ENCODE measurements at regions not wholly inside any gene's neighbourhood (a gene's known extent, or its start where the extent isn't known, plus 50 kb on each side); places are given as distances from the start of the nearest gene placed in this dataset.
"Not testable (repeated sequence)": the region's sequence is repeated elsewhere in the genome, so short reads cannot be mapped to it uniquely, and the experiment has no call there.

DNA sequence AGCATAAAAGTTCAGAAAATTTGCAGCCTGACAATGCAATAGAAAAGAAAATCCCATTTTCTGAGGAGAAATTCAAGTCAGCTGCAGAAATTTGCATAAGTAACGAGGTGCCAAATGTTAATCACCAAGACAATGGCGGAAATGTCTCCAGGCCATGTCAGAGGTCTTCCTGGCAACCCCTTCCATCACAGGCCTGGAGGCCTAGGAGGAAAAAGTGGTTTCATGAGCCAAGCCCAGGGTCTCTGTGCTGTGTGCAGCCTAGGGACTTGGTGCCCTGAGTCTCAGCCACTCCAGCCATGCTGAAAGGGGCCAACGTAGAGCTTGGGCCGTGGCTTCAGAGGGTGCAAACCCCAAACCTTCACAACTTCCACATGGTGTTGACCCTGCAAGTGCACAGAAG, 94.8 kb upstream of the UNC5B start:
- DNase-seq; H3K4me1 ChIP-seq; H3K4me3 ChIP-seq; H3K27ac ChIP-seq; H3K27me3 ChIP-seq; H3K36me3 ChIP-seq; H3K9me3 ChIP-seq (replicated peaks): not testable (repeated sequence)

DNA sequence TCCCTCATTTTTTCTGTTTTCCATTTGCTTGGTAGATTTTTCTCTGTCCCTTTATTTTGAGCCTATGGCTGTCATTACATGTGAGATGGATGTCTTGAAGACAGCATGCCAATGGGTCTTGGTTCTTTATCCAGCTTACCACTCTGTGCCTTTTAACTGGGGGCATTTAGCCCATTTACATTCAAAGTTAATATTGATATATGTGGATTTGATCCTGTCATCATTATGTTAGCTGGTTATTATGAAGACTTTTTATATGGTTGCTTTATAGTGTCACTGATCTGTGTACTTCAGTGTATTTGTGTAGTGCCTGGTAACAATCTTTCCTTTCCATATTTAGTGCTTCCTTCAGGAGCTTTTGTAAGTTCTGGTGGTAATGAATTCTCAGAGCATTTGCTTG, 89.3 kb upstream of the UNC5B start:
- Histone ChIP-seq H3K27me3 (no peaks in the 10 kb centered on the region), H3K36me3 (no peaks in the 10 kb centered on the region), H3K4me1 (peaks cover 7% of the 10 kb centered on the region; the same call in 1 of the 2 replicates), H3K9me3 (replicated peaks) (no peaks in the 10 kb centered on the region), H3K27ac (no peak overlapping the region), H3K4me3 (no peak overlapping the region)
- no peak for DNase-seq

DNA sequence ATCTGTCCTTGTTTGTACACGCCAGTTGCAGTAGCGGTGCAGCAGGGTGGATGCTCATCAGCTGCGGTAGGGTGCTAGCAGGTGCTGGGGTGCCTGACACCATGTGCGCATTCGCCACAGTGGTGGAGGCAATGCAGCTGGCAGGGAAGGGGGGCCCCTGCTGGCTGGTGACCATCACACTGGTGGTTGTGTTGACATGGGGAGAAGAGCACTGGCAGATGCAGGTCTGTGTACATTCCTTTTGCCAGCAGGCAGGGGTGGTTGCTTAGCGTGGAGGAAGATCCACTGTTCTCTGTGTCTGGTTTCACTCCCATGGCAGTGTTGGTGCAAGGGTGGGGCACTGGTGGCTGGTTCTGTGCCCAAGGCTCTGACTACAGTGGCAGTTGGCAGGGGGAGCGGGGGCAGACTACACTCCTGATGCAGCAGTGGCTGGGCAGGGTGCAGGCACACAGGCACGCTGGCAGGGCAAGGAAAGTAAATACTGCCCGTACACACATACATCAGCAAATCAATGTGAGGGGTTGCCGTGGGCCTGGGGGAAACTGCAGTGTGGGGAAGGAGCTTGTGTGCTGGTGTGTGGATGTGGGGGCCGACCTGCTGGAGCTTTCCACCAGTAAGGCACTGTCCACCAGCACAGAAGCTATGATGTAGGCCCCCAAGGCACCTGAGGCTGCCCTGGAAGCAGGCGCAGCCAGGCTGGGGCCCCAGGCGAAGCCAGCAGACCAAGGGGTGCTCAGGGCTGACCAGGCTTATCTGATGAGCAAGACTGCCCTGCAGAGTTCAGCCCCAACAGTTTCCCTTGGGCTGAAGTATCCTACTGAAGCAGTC, 87.2 kb upstream of the UNC5B start:
- DNase-seq, result peak; percentile 77 to 82

DNA sequence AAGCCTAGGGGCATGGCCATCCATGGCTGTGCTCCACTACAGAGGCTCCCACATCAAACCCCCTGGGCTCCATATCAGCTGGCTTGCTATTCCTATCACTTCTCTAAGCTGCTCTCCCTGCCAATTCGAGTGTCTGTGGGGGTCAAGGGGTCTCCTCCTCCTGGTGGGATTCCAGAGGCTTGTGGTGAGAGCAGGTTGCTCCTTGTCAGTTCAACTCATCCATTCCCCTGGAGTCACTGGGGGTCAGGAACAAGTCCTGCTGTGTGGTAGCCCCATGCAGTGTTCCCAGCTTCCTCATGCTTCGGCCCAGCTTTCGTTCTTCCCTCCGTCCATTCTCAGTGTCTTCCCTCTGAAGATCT, 86.6 kb upstream of the UNC5B start:
- Histone ChIP-seq H3K4me1 (peaks cover 7% of the 10 kb centered on the region; the same call in 1 of the 2 replicates), H3K27ac (peak overlapping the region; percentile 61; the same call in 1 of the 2 replicates), H3K9me3 (replicated peaks) (no peaks in the 10 kb centered on the region), H3K36me3 (no peaks in the 10 kb centered on the region), H3K27me3 (no peaks in the 10 kb centered on the region), H3K4me3 (no peak overlapping the region)
- no peak for DNase-seq

More for the DNA sequence above, 87.2 kb upstream of the UNC5B start:
- Histone ChIP-seq H3K27ac (peak overlapping the region; percentile 61), H3K9me3 (replicated peaks) (no peaks in the 10 kb centered on the region), H3K27me3 (no peaks in the 10 kb centered on the region), H3K4me1 (peaks cover 7% of the 10 kb centered on the region; the same call in 1 of the 2 replicates), H3K4me3 (no peak overlapping the region), H3K36me3 (no peaks in the 10 kb centered on the region)

DNA sequence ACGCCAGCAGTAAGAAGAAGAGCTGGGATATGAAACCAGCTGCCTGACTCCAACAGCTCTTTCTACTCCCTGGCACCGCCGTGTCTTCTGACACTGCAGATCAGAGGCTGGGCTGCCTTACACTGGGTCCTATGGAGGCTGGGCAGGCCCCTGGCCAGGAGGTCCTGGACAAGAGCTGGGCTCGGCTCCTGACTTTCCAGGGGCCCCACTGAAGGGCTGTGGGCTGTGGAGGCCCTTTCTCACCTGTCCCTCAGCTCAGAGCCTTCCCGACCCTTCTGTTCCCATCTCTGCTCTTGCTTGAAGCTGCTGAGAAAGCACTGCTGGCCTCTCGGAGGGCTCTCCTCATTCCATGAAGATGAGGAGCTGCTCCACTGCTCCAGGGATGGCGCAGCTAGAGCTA, 85.9 kb upstream of the UNC5B start:
- H3K36me3 ChIP-seq, result no peaks in the 10 kb centered on the region
- H3K4me3 ChIP-seq, result no peak overlapping the region
- no peak for DNase-seq
- H3K27me3 ChIP-seq, result no peaks in the 10 kb centered on the region
- no peak overlapping the region for H3K27ac ChIP-seq
- H3K9me3 ChIP-seq (replicated peaks), result no peaks in the 10 kb centered on the region
- peaks cover 7% of the 10 kb centered on the region; the same call in 1 of the 2 replicates for H3K4me1 ChIP-seq

DNA sequence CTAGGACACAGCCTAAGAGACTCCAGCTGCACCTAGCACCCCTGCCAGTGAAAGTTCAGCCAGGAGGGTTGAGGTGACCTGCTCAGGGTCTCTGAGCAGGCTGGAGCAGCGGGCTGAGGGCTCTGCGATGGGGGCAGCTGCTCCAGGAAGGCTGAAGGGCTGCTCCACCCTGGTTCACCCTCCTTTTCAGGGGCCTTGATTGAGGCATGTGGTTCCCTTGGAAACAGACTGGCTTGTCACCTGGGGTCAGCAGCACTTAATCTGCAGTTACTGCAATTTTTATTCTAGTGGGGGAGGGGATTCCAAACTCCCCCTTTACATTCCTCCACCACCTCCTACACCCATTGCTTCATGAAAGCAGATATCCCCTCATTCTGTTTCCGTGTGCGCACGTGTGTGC, 85.3 kb upstream of the UNC5B start:
- no peaks in the 10 kb centered on the region for H3K27me3 ChIP-seq
- peaks cover 7% of the 10 kb centered on the region; the same call in 1 of the 2 replicates for H3K4me1 ChIP-seq
- no peak for DNase-seq
- H3K4me3 ChIP-seq, result no peak overlapping the region
- H3K36me3 ChIP-seq, result no peaks in the 10 kb centered on the region
- H3K9me3 ChIP-seq (replicated peaks), result no peaks in the 10 kb centered on the region
- no peak overlapping the region for H3K27ac ChIP-seq

DNA sequence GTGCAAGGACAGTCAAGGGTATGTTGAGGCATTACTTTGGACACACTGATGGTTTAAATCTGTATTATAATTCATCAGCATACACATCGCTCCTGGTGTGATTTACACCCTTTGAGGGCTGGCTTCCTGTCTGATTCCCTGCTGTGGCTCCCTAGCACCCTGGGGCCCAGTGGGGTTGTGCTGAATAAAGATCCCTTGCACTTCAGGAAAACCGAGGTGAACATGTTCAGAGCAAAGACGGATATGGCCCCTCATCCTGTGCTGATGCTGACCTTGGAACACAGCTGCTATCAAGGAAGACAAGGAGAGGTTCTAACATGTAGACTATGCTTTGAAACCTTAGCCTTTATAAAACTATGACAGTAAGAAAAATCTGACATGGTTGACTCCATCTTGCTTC, 84.6 kb upstream of the UNC5B start:
- no peaks in the 10 kb centered on the region for H3K9me3 ChIP-seq (replicated peaks)

DNA sequence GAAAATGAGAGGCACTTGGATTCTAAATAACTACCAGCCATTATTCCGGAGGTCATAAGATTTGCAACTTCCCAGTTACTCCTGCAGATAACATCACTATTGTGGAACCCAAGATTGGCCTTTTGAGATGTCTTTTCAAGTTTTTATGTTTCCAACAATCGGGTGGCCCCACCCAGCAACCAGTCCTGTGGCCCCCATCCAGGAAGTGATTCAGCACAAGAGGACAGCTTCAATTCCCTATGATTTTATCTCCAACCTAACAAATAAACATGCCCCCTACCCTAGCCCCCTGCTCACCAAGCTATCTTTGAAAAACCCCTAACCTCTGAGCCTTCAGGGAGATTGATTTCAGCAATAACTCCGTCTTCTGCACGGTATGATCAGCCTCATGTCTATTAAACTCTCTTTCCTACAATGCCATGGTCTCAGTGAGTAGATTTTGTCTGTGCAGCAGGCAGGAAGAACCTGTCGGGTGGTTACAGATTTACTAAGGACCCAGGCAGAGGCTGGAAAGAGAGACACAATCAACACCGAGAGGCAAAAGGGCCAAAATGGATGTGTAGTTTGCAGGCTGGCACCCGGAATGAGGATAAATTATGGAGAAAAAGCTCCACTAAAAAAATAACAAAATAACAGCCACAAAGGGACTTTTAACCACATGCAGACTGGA, 83.9 kb upstream of the UNC5B start:
- Histone ChIP-seq H3K27ac (no peak overlapping the region), H3K36me3 (no peaks in the 10 kb centered on the region), H3K27me3 (no peaks in the 10 kb centered on the region), H3K4me3 (no peak overlapping the region), H3K9me3 (replicated peaks) (no peaks in the 10 kb centered on the region), H3K4me1 (peaks cover 7% of the 10 kb centered on the region; the same call in 1 of the 2 replicates)
- DNase-seq, result no peak

More for the DNA sequence above, 84.6 kb upstream of the UNC5B start:
- Histone ChIP-seq H3K27ac (no peak overlapping the region), H3K4me1 (peaks cover 7% of the 10 kb centered on the region; the same call in 1 of the 2 replicates), H3K4me3 (no peak overlapping the region), H3K27me3 (no peaks in the 10 kb centered on the region), H3K36me3 (no peaks in the 10 kb centered on the region)
- DNase-seq, result no peak

DNA sequence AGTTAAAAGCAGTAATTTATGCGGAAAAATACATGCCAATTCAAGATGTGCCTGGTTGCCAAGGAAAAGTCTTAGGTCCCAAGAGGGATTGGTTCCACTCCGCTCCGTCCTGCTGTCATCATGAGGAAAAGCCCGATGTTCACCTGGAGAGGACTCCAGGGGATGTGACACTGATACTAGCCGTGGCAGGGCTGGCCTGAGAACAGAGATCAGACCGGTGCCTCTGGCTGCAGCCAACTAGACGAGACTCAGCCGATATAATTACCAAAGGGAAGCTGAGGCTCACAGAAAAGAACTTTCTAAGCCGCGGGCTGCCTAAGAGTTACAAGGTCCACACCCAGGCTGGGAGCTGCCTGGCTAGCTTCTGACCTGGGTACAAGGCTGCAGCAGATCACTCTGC, 81.3 kb upstream of the UNC5B start:
- no peaks in the 10 kb centered on the region for H3K9me3 ChIP-seq (replicated peaks)
- H3K27me3 ChIP-seq, result no peaks in the 10 kb centered on the region
- H3K4me1 ChIP-seq, result no peaks in the 10 kb centered on the region; the same call in 1 of the 2 replicates
- no peak for DNase-seq
- H3K27ac ChIP-seq, result no peak overlapping the region
- H3K36me3 ChIP-seq, result no peaks in the 10 kb centered on the region
- no peak overlapping the region for H3K4me3 ChIP-seq

DNA sequence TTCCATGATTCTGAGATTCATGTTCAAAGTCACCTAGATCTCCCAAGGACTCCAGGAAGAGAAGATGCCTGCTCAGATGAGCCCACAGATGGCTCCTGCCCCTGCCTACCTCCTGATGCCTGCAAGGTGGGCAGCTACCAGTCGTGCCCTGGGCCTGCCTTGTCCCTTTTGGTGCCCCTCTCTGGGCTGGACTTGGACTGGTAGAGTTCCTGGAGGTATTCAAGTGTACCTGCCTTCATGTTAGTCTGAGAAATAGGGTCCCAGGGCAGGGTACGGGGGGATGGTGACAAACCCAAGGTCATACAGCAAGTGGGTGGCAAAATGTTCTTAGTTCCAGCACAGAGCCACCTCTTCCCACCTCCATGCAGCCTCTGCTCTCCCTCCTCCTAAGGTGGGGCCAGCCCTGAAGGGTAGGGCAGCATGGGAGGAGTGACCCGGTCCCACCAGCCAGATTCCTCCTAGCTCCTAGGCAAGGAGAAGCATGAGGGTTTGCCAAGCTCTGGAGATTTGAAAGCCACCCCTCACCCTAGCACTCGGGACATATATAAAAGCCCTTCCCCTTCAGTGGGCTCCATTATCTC, 80.8 kb upstream of the UNC5B start:
- H3K36me3 ChIP-seq, result no peaks in the 10 kb centered on the region
- no peak overlapping the region for H3K4me3 ChIP-seq
- no peaks in the 10 kb centered on the region for H3K9me3 ChIP-seq (replicated peaks)
- no peaks in the 10 kb centered on the region; the same call in 1 of the 2 replicates for H3K4me1 ChIP-seq
- DNase-seq, result no peak
- H3K27ac ChIP-seq, result no peak overlapping the region
- no peaks in the 10 kb centered on the region for H3K27me3 ChIP-seq

DNA sequence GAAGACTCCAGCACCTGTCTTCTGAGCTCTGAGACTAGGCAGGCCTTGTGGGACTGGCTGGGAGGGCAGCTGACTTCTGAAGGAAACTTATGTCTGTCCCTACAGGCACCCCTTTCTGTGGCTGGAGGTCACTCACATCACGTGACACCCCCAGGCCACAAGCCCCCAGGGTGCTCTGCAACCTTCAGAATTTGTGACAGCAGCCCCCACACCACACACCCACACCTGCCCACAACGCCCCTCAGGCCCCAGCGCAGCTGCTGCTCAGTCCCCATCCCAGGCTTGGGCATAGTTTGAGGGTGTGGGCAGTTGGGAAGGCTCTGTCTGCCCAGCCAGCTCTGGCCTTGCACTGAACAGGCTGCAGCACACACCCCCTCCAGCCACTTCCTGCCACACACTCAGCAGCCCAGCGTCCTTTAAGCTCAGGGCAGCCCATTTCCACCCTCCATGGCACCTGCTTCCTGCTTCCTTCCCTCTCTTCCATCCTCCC, 80.0 kb upstream of the UNC5B start:
- no peaks in the 10 kb centered on the region for H3K9me3 ChIP-seq (replicated peaks)
- H3K4me3 ChIP-seq, result no peak overlapping the region
- H3K4me1 ChIP-seq, result no peaks in the 10 kb centered on the region; the same call in 1 of the 2 replicates
- H3K36me3 ChIP-seq, result no peaks in the 10 kb centered on the region
- H3K27ac ChIP-seq, result no peak overlapping the region
- no peaks in the 10 kb centered on the region for H3K27me3 ChIP-seq
- DNase-seq, result peak; percentile 45

DNA sequence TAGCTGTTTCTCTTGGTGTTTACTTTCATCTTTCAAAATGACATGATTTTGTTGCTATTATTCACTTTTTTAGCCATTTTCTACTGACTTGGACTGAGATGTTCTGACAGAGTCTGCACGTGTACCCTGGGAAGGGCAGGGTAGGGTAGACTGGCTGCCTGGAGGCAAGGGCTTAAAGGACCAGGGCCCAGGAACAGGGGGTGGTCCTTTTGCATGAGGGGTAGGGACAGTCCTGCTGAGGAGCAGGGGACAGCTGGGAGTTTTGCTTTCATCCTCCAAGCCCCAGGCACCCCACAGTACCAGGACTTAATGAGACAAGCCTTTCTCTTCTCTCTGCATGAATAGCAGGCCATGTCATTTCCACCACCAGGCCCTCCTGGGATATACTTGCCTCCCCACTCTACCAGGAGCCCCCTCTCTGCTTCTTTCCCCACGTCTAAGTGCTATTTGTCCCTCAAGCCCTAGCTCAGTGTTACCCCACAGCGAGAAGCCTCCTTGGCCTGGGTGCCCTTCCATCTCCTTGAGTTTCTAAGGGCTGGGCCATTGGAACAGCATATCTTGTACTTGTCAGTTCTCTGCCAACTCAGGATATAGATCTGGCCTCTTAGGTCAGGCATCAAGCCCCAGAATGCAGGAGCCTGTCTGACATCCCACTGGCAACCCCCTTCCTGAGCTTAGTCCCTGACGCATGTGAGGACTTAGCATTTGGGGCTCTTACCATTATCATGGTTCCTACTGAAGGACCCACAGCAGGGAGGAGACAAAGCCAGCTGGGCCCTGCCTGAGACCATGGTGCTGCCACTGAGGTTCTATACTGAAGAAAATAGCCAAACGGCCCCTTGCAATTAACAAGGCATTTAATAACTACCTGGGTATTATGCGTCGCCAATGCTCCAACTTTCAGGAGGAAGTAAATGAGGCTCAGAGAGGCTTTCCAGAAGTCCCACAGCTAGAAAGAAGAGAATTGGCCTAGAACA, 78.4 kb upstream of the UNC5B start:
- no peaks in the 10 kb centered on the region; the same call in 1 of the 2 replicates for H3K4me1 ChIP-seq
- DNase-seq, result no peak
- H3K27me3 ChIP-seq, result no peaks in the 10 kb centered on the region
- H3K27ac ChIP-seq, result no peak overlapping the region
- H3K36me3 ChIP-seq, result no peaks in the 10 kb centered on the region
- no peaks in the 10 kb centered on the region for H3K9me3 ChIP-seq (replicated peaks)
- H3K4me3 ChIP-seq, result no peak overlapping the region

DNA sequence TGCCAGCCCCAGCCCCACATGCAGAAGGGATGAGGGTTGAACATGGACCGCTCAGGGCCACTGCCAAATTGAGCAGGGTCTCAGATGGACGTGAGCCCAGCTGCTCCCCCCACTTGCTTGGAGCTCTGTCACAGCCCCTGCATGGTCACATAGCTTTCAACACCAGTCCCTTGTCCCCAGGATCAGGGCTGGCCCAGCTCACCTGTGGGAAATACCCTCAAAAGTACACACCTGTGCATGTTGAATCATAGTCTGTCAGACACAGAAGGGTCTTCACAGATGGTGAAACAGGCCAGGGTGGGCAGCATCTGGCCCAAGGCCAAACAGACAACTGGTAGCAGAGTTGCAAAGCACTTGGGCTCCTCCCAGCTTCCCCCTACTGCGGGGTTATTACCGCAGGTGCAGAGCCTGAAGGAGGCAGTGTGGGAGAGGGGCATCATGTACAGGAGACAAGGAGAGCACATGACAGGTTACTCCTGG, 77.6 kb upstream of the UNC5B start:
- Histone ChIP-seq H3K27me3 (no peaks in the 10 kb centered on the region), H3K27ac (no peak overlapping the region), H3K4me3 (no peak overlapping the region), H3K4me1 (no peaks in the 10 kb centered on the region; the same call in 1 of the 2 replicates), H3K36me3 (no peaks in the 10 kb centered on the region), H3K9me3 (replicated peaks) (no peaks in the 10 kb centered on the region)
- DNase-seq, result no peak

DNA sequence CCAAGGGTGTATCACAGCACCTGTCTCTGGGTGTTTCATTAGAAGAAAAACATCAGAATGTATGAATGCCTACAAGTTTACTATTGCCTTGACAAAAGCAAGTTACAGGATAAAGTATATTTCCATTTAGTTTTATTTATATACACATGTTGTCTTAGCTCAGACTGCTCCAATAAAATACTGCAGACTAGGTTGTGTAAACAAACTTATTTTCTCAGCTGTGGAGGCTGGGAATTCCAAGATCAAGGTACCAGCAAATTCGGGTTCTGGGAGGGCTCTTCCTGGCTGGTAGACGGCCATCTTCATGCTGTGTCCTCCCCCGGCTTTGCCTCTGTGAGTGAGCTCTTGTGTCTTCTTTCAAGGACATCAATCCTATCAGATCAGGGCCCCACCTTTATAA, 77.1 kb upstream of the UNC5B start:
- no peaks in the 10 kb centered on the region for H3K9me3 ChIP-seq (replicated peaks)
- H3K27ac ChIP-seq, result no peak overlapping the region
- no peaks in the 10 kb centered on the region for H3K27me3 ChIP-seq
- DNase-seq, result no peak
- H3K4me1 ChIP-seq, result no peaks in the 10 kb centered on the region; the same call in 1 of the 2 replicates
- no peaks in the 10 kb centered on the region for H3K36me3 ChIP-seq
- H3K4me3 ChIP-seq, result no peak overlapping the region

Data from SJCRH30 (cell line).